ENCODE measurements at regions not wholly inside any gene's neighbourhood (a gene's known extent, or its start where the extent isn't known, plus 50 kb on each side); places are given as distances from the start of the nearest gene placed in this dataset.
"Not testable (repeated sequence)": the region's sequence is repeated elsewhere in the genome, so short reads cannot be mapped to it uniquely, and the experiment has no call there.

- H3K27ac ChIP-seq (ENCODE audit: extremely low read depth, low read depth, low read length); H2AFZ ChIP-seq (ENCODE audit: low read depth, low read length); H3K4me3 ChIP-seq; H3K36me3 ChIP-seq (ENCODE audit: control insufficient read depth, insufficient read depth, low read length); CTCF ChIA-PET (ENCODE audit: low intra/inter-chr PET ratio); BruUV-seq (replicated peaks); H3K9me3 ChIP-seq (replicated peaks; ENCODE audit: control insufficient read depth, insufficient read depth, low read depth, low read length); intact Hi-C loops (cut with micrococcal nuclease); H3K4me1 ChIP-seq (replicated peaks in 1 of 2; ENCODE audit: control insufficient read depth in 2 of 2, insufficient read depth in 2 of 2, low read length in 2 of 2); H3K4me2 ChIP-seq (ENCODE audit: insufficient read depth, low read length); H3K9me1 ChIP-seq (ENCODE audit: control insufficient read depth, insufficient read depth, low read length); H3K79me2 ChIP-seq (ENCODE audit: control insufficient read depth, insufficient read depth, low read length); H3K27me3 ChIP-seq (ENCODE audit: control insufficient read depth in 2 of 2, insufficient read depth in 2 of 2, low read length in 2 of 2); ATAC-seq; in situ Hi-C loops (cut with MboI); FAIRE-seq; H4K20me1 ChIP-seq (replicated peaks; ENCODE audit: control insufficient read depth, insufficient read depth, low read length); DNase-seq (ENCODE audit: extremely low read depth in 1 of 4, low spot score in 3 of 4); H3K9ac ChIP-seq (ENCODE audit: insufficient read depth in 1 of 2, low read depth in 2 of 2, low read length in 2 of 2): not testable (repeated sequence)
- POLR2A ChIA-PET: interaction anchor here (0.6 kb wide), 1 partner anchor 1616 kb away, joined by 3 read pairs; no protein-coding TSS in a partner anchor
- WGBS (ENCODE audit: insufficient coverage, low coverage, missing lambda C conversion rate): 4% methylated on average over 3 of the region's 4 CpGs
- peak; percentile 42; the same call in 1 of the 2 replicates for TF ChIP-seq MTA2 (IDR thresholded peaks at IDR 0.05; ENCODE audit: low read depth)
- peak; percentile 25; the same call in 1 of the 2 replicates for TF ChIP-seq NCOR1 (IDR thresholded peaks at IDR 0.05)
- TF ChIP-seq CBFA2T2 (conservative IDR thresholded peaks at IDR 0.05): peak; percentile 61
- peak; percentile 73 for TF ChIP-seq TAL1 (IDR thresholded peaks at IDR 0.05)
- peak; percentile 58 for TF ChIP-seq CBFA2T3 (IDR thresholded peaks at IDR 0.05)
- TF ChIP-seq ARID1B (IDR thresholded peaks at IDR 0.05): peak; percentile 64
Measured at GRCh38 chr3:125864532-125864931, 104.4 kb upstream of the ROPN1B start.

GRCh38 chr3:125886006-125886405 lies 83.0 kb upstream of the ROPN1B start:
- H3K9me1 ChIP-seq (ENCODE audit: control insufficient read depth, insufficient read depth, low read length); H3K79me2 ChIP-seq (ENCODE audit: control insufficient read depth, insufficient read depth, low read length); H4K20me1 ChIP-seq (replicated peaks; ENCODE audit: control insufficient read depth, insufficient read depth, low read length); intact Hi-C loops (cut with micrococcal nuclease); POLR2A ChIA-PET; H3K4me3 ChIP-seq; H2AFZ ChIP-seq (ENCODE audit: low read depth, low read length); ATAC-seq; H3K9me3 ChIP-seq (replicated peaks; ENCODE audit: control insufficient read depth, insufficient read depth, low read depth, low read length); BruUV-seq (replicated peaks); DNase-seq (ENCODE audit: extremely low read depth in 1 of 4, low spot score in 3 of 4); H3K4me2 ChIP-seq (ENCODE audit: insufficient read depth, low read length); H3K9ac ChIP-seq (ENCODE audit: insufficient read depth in 1 of 2, low read depth in 2 of 2, low read length in 2 of 2); FAIRE-seq; H3K27ac ChIP-seq (ENCODE audit: extremely low read depth, low read depth, low read length); CTCF ChIA-PET (ENCODE audit: low intra/inter-chr PET ratio); in situ Hi-C loops (cut with MboI); H3K4me1 ChIP-seq (replicated peaks in 1 of 2; ENCODE audit: control insufficient read depth in 2 of 2, insufficient read depth in 2 of 2, low read length in 2 of 2); H3K27me3 ChIP-seq (ENCODE audit: control insufficient read depth in 2 of 2, insufficient read depth in 2 of 2, low read length in 2 of 2); H3K36me3 ChIP-seq (ENCODE audit: control insufficient read depth, insufficient read depth, low read length): not testable (repeated sequence)
- 0% methylated on average over 7 of the region's 12 CpGs for WGBS (ENCODE audit: insufficient coverage, low coverage, missing lambda C conversion rate)

GRCh38 chr3:125899181-125899580 lies 69.8 kb upstream of the ROPN1B start:
- ATAC-seq; H3K9me3 ChIP-seq (replicated peaks; ENCODE audit: control insufficient read depth, insufficient read depth, low read depth, low read length); CTCF ChIA-PET (ENCODE audit: low intra/inter-chr PET ratio); H3K4me3 ChIP-seq; H3K27me3 ChIP-seq (ENCODE audit: control insufficient read depth in 2 of 2, insufficient read depth in 2 of 2, low read length in 2 of 2); H3K9ac ChIP-seq (ENCODE audit: insufficient read depth in 1 of 2, low read depth in 2 of 2, low read length in 2 of 2); in situ Hi-C loops (cut with MboI); H2AFZ ChIP-seq (ENCODE audit: low read depth, low read length); DNase-seq (ENCODE audit: extremely low read depth in 1 of 4, low spot score in 3 of 4); H3K36me3 ChIP-seq (ENCODE audit: control insufficient read depth, insufficient read depth, low read length); intact Hi-C loops (cut with micrococcal nuclease); H3K79me2 ChIP-seq (ENCODE audit: control insufficient read depth, insufficient read depth, low read length); POLR2A ChIA-PET; H3K4me1 ChIP-seq (replicated peaks in 1 of 2; ENCODE audit: control insufficient read depth in 2 of 2, insufficient read depth in 2 of 2, low read length in 2 of 2); H4K20me1 ChIP-seq (replicated peaks; ENCODE audit: control insufficient read depth, insufficient read depth, low read length); H3K9me1 ChIP-seq (ENCODE audit: control insufficient read depth, insufficient read depth, low read length); FAIRE-seq; BruUV-seq (replicated peaks); H3K27ac ChIP-seq (ENCODE audit: extremely low read depth, low read depth, low read length); H3K4me2 ChIP-seq (ENCODE audit: insufficient read depth, low read length): not testable (repeated sequence)
- WGBS (ENCODE audit: insufficient coverage, low coverage, missing lambda C conversion rate): 0% methylated on average over 4 of the region's 6 CpGs

All from K562 (cell line).